ENCODE measurements at regions not wholly inside any gene's neighbourhood (a gene's known extent, or its start where the extent isn't known, plus 50 kb on each side); places are given as distances from the start of the nearest gene placed in this dataset.
A peak's percentile ranks its signal among the peaks of the same experiment; 100 is the strongest.
"Not testable (repeated sequence)": the region's sequence is repeated elsewhere in the genome, so short reads cannot be mapped to it uniquely, and the experiment has no call there.

GRCh38 chr4:75189711-75190335 is 256.9 kb downstream of the PARM1 start:
- peak; percentile 87 for DNase-seq (ENCODE audit: low spot score)

GRCh38 chr4:75180790-75181776 is 248.2 kb downstream of the PARM1 start:
- no peak for DNase-seq (ENCODE audit: low spot score)

- no peak for DNase-seq (ENCODE audit: low spot score)
Observed at GRCh38 chr4:75180217-75180616, 247.3 kb downstream of the PARM1 start.

GRCh38 chr4:75179510-75179909 is 246.6 kb downstream of the PARM1 start:
- DNase-seq (ENCODE audit: low spot score) = no peak

GRCh38 chr4:75172551-75172950 is 239.6 kb downstream of the PARM1 start:
- peak; percentile 6 for DNase-seq (ENCODE audit: low spot score)

GRCh38 chr4:75169427-75169826 is 236.5 kb downstream of the PARM1 start:
- DNase-seq (ENCODE audit: low spot score) = no peak

GRCh38 chr4:75169020-75169419 is 236.1 kb downstream of the PARM1 start:
- no peak for DNase-seq (ENCODE audit: low spot score)

- no peak for DNase-seq (ENCODE audit: low spot score)
Observed at GRCh38 chr4:75168548-75168947, 235.6 kb downstream of the PARM1 start.

GRCh38 chr4:75165100-75165499 is 232.2 kb downstream of the PARM1 start:
- DNase-seq (ENCODE audit: low spot score) = not testable (repeated sequence)

- DNase-seq (ENCODE audit: low spot score) = no peak
Observed at GRCh38 chr4:75158451-75158850, 225.5 kb downstream of the PARM1 start.

- no peak for DNase-seq (ENCODE audit: low spot score)
Observed at GRCh38 chr4:75154994-75155393, 222.1 kb downstream of the PARM1 start.

- DNase-seq (ENCODE audit: low spot score) = no peak
Observed at GRCh38 chr4:75146223-75146622, 213.3 kb downstream of the PARM1 start.

GRCh38 chr4:75144475-75144874 is 211.6 kb downstream of the PARM1 start:
- no peak for DNase-seq (ENCODE audit: low spot score)

GRCh38 chr4:75142850-75143249 is 209.9 kb downstream of the PARM1 start:
- DNase-seq (ENCODE audit: low spot score) = no peak

- peak; percentile 79 for DNase-seq (ENCODE audit: low spot score)
Observed at GRCh38 chr4:75142382-75142781, 209.5 kb downstream of the PARM1 start.

GRCh38 chr4:75141162-75141561 is 208.2 kb downstream of the PARM1 start:
- DNase-seq (ENCODE audit: low spot score) = peak; percentile 19

- DNase-seq (ENCODE audit: low spot score) = no peak
Observed at GRCh38 chr4:75137302-75137701, 204.4 kb downstream of the PARM1 start.

GRCh38 chr4:75135068-75135825 is 202.3 kb downstream of the PARM1 start:
- DNase-seq (ENCODE audit: low spot score) = no peak

- not testable (repeated sequence) for DNase-seq (ENCODE audit: low spot score)
Observed at GRCh38 chr4:75126870-75127269, 194.0 kb downstream of the PARM1 start.

- no peak for DNase-seq (ENCODE audit: low spot score)
Observed at GRCh38 chr4:75126058-75126457, 193.1 kb downstream of the PARM1 start.

GRCh38 chr4:75122424-75123014 is 189.6 kb downstream of the PARM1 start:
- DNase-seq (ENCODE audit: low spot score) = no peak

- DNase-seq (ENCODE audit: low spot score) = no peak
Observed at GRCh38 chr4:75118739-75119138, 185.8 kb downstream of the PARM1 start.

All from umbilical cord (tissue), 1 donor.